GM23338 (cell line): ENCODE measurements at regions not wholly inside any gene's neighbourhood (a gene's known extent, or its start where the extent isn't known, plus 50 kb on each side); places are given as distances from the start of the nearest gene placed in this dataset.
"Not testable (repeated sequence)": the region's sequence is repeated elsewhere in the genome, so short reads cannot be mapped to it uniquely, and the experiment has no call there.

Experiments
- ATAC-seq: fragments of 200-7000 bp; cut with Tn5 transposase; 3 replicates; pipeline ENCODE4 v1.9.1; 2020
- DNase-seq: peaks from one replicate; pipeline ENCODE4 v3.0.0-alpha.2; 2015; ENCODE audit warnings: low spot score
- H2AFZ ChIP-seq: fragments of 200-600 bp; sonication (generic); 2 replicates; pipeline ENCODE4 v1.8.0; 2016; ENCODE audit warnings: antibody characterized with exemption, mild to moderate bottlenecking, moderate library complexity
- H3F3A ChIP-seq: fragments of 200-600 bp; sonication (generic); replicated peaks from 2 replicates; pipeline ENCODE4 v1.8.0; 2017; ENCODE audit warnings: antibody characterized with exemption, mixed run types, low read depth
- H3K27ac ChIP-seq: fragments of 200-600 bp; sonication (generic); 2 replicates; pipeline ENCODE4 v1.6.1; 2016; ENCODE audit warnings: low read depth
- H3K27me3 ChIP-seq: fragments of 200-600 bp; sonication (generic); 2 replicates; pipeline ENCODE4 v1.8.0; 2016; ENCODE audit warnings: mild to moderate bottlenecking, mixed run types, moderate library complexity; ENCODE audit not compliant: insufficient read depth
- H3K36me3 ChIP-seq: fragments of 200-600 bp; sonication (generic); 2 replicates; pipeline ENCODE4 v1.8.0; 2016; ENCODE audit warnings: mild to moderate bottlenecking; ENCODE audit not compliant: insufficient read depth
- H3K4me1 ChIP-seq: fragments of 200-600 bp; sonication (generic); 2 replicates; pipeline ENCODE4 v1.8.0; 2016; ENCODE audit warnings: mild to moderate bottlenecking, moderate library complexity; ENCODE audit not compliant: insufficient read depth
- H3K4me2 ChIP-seq: fragments of 200-600 bp; sonication (generic); 2 replicates; pipeline ENCODE4 v1.7.1; 2017; ENCODE audit warnings: mixed run types
- H3K4me3 ChIP-seq: fragments of 200-600 bp; sonication (generic); 2 replicates; pipeline ENCODE4 v1.6.1; 2016; ENCODE audit warnings: mixed run types
- H3K79me2 ChIP-seq: fragments of 200-600 bp; sonication (generic); replicated peaks from 2 replicates; pipeline ENCODE4 v1.8.0; 2017; ENCODE audit warnings: mild to moderate bottlenecking; ENCODE audit not compliant: insufficient read depth
- H3K9me2 ChIP-seq: fragments of 200-600 bp; sonication (generic); 2 replicates; pipeline ENCODE4 v1.8.0; 2017; ENCODE audit not compliant: insufficient read depth
- H4K20me1 ChIP-seq: fragments of 200-600 bp; sonication (generic); replicated peaks from 2 replicates; pipeline ENCODE4 v1.8.0; 2017; ENCODE audit warnings: mild to moderate bottlenecking; ENCODE audit not compliant: insufficient read depth
- H3K27ac Mint-ChIP-seq: 2 replicates; pipeline ENCODE4 v1.8.0; 2020; ENCODE audit warnings: inconsistent platforms, mild to moderate bottlenecking, moderate library complexity, mixed read lengths
- H3K27me3 Mint-ChIP-seq: 3 replicates; pipeline ENCODE4 v1.8.0; 2022; ENCODE audit warnings: low read depth, mild to moderate bottlenecking, moderate library complexity, mixed read lengths, inconsistent platforms; ENCODE audit not compliant: insufficient read depth, poor library complexity
- H3K36me3 Mint-ChIP-seq: 3 replicates; pipeline ENCODE4 v1.8.0; 2021; ENCODE audit warnings: low read depth, mild to moderate bottlenecking, inconsistent platforms, moderate library complexity, mixed read lengths
- H3K4me1 Mint-ChIP-seq: 3 replicates; pipeline ENCODE4 v1.8.0; 2020; ENCODE audit warnings: mild to moderate bottlenecking, inconsistent platforms, mixed read lengths
- H3K4me3 Mint-ChIP-seq: 3 replicates; pipeline ENCODE4 v1.8.0; 2021; ENCODE audit warnings: moderate library complexity, mild to moderate bottlenecking, inconsistent platforms, mixed read lengths
- H3K9me3 Mint-ChIP-seq: 3 replicates; pipeline ENCODE4 v1.8.0; 2020; ENCODE audit warnings: moderate library complexity, mild to moderate bottlenecking, inconsistent platforms, mixed read lengths
- ZNF114 ChIP-seq: fragments of 250-450 bp; sonication (Bioruptor Pico); IDR thresholded peaks from 2 replicates; pipeline ENCODE4 v1.5.0; 2020; ENCODE audit warnings: mild to moderate bottlenecking, moderate library complexity
- TF ChIP-seq, protein P1 (sequence below): fragments of 250-450 bp; sonication (Bioruptor Pico); IDR thresholded peaks from 2 replicates; pipeline ENCODE4 v1.5.0; 2020; ENCODE audit warnings: mild to moderate bottlenecking, moderate library complexity

DNA sequence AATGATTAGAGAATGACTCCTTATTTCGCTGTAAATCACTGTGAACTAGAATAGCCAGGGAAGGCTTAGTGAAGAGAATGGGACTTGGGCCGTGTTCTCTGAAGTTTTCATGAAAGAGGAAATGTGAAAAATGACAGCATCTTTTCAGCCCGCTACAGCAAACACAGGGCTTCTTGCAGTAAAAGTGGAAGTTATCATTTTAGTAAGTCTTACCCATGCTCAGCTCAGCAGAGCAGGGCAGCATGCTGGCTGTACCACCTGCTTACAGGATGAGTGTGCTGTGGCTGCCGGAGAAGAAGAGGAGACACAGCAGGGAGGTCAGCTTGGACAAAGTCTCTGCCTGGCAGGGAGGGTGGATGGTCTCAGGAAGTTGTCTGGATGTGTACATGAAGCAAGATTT is 300.7 kb upstream of the DLGAP1 start (continued):
- TF ChIP-seq ZNF114 (CRISPR knock-in tag) = no peak
- TF ChIP-seq, protein P1, sequence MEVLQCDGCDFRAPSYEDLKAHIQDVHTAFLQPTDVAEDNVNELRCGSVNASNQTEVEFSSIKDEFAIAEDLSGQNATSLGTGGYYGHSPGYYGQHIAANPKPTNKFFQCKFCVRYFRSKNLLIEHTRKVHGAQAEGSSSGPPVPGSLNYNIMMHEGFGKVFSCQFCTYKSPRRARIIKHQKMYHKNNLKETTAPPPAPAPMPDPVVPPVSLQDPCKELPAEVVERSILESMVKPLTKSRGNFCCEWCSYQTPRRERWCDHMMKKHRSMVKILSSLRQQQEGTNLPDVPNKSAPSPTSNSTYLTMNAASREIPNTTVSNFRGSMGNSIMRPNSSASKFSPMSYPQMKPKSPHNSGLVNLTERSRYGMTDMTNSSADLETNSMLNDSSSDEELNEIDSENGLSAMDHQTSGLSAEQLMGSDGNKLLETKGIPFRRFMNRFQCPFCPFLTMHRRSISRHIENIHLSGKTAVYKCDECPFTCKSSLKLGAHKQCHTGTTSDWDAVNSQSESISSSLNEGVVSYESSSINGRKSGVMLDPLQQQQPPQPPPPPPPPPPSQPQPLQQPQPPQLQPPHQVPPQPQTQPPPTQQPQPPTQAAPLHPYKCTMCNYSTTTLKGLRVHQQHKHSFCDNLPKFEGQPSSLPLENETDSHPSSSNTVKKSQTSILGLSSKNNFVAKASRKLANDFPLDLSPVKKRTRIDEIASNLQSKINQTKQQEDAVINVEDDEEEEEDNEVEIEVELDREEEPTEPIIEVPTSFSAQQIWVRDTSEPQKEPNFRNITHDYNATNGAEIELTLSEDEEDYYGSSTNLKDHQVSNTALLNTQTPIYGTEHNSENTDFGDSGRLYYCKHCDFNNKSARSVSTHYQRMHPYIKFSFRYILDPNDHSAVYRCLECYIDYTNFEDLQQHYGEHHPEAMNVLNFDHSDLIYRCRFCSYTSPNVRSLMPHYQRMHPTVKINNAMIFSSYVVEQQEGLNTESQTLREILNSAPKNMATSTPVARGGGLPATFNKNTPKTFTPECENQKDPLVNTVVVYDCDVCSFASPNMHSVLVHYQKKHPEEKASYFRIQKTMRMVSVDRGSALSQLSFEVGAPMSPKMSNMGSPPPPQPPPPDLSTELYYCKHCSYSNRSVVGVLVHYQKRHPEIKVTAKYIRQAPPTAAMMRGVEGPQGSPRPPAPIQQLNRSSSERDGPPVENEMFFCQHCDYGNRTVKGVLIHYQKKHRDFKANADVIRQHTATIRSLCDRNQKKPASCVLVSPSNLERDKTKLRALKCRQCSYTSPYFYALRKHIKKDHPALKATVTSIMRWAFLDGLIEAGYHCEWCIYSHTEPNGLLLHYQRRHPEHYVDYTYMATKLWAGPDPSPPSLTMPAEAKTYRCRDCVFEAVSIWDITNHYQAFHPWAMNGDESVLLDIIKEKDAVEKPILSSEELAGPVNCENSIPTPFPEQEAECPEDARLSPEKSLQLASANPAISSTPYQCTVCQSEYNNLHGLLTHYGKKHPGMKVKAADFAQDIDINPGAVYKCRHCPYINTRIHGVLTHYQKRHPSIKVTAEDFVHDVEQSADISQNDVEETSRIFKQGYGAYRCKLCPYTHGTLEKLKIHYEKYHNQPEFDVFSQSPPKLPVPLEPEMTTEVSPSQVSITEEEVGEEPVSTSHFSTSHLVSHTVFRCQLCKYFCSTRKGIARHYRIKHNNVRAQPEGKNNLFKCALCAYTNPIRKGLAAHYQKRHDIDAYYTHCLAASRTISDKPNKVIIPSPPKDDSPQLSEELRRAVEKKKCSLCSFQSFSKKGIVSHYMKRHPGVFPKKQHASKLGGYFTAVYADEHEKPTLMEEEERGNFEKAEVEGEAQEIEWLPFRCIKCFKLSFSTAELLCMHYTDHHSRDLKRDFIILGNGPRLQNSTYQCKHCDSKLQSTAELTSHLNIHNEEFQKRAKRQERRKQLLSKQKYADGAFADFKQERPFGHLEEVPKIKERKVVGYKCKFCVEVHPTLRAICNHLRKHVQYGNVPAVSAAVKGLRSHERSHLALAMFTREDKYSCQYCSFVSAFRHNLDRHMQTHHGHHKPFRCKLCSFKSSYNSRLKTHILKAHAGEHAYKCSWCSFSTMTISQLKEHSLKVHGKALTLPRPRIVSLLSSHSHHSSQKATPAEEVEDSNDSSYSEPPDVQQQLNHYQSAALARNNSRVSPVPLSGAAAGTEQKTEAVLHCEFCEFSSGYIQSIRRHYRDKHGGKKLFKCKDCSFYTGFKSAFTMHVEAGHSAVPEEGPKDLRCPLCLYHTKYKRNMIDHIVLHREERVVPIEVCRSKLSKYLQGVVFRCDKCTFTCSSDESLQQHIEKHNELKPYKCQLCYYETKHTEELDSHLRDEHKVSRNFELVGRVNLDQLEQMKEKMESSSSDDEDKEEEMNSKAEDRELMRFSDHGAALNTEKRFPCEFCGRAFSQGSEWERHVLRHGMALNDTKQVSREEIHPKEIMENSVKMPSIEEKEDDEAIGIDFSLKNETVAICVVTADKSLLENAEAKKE (CRISPR knock-in tag) = no peak

DNA sequence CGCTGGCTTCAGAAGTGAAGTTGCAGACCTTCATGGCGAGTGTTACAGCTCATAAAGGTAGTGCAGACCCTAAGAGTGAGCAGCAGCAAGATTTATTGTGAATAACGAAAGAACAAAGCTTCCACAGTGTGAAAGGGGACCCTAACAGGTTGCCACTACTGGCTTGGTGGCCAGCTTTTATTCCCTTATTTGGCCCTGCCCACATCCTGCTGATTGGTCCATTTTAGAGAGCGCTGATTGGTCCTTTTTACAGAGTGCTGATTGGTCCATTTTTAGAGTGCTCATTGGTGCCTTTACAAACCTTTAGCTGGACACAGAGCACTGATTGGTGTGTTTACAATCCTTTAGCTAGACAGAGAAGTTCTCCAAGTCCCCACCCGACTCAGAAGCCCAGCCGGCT is 298.0 kb upstream of the DLGAP1 start:
- not testable (repeated sequence) for H2AFZ ChIP-seq, H3F3A ChIP-seq, H3K4me1 Mint-ChIP-seq, H3K27me3 Mint-ChIP-seq, H3K79me2 ChIP-seq, DNase-seq, H3K9me3 Mint-ChIP-seq, H3K27ac Mint-ChIP-seq, H3K27ac ChIP-seq, H3K27me3 ChIP-seq, H3K4me2 ChIP-seq, H3K36me3 ChIP-seq, H3K9me2 ChIP-seq, H3K4me1 ChIP-seq, ATAC-seq, H3K4me3 Mint-ChIP-seq, H3K4me3 ChIP-seq, H3K36me3 Mint-ChIP-seq, H4K20me1 ChIP-seq

DNA sequence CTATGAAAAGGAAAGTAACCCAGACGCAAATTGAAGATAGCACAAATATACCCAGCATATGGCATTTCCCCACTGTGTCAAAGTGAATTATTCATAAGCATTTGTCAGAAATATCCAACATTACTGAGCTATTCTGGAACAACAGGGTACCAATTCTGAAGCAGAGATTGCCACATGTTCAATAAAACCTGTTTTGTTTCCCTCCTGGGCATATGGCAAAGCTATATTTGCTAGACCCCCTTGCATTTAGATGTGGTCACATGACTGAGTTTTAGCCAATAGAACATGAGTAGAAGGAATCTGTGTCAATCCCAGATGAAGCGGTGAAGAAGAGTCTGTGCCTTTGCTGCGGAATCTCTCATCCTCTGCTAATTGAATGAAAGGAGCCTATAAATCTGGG is 296.4 kb upstream of the DLGAP1 start:
- no peaks in the 10 kb centered on the region; the same call in 2 of the 3 replicates for H3K36me3 Mint-ChIP-seq
- TF ChIP-seq, protein P1 (CRISPR knock-in tag) = no peak
- no peak for TF ChIP-seq ZNF114 (CRISPR knock-in tag)

More for the DNA sequence above, 296.4 kb upstream of the DLGAP1 start:
- Mint-ChIP-seq H3K4me3 (no peak overlapping the region), H3K4me1 (no peaks in the 10 kb centered on the region), H3K27ac (no peak overlapping the region), H3K9me3 (peaks cover 7% of the 10 kb centered on the region; the same call in 2 of the 3 replicates), H3K27me3 (no peaks in the 10 kb centered on the region)
- no peaks in the 10 kb centered on the region for H3K4me1 ChIP-seq
- H3K9me2 ChIP-seq = 0 out of 2 replicates have a peak, but pooled peaks cover 7% of the 10 kb centered on the region
- no peak overlapping the region for H3K4me2 ChIP-seq
- H2AFZ ChIP-seq = no peak overlapping the region
- no peak for DNase-seq
- H3K27ac ChIP-seq = no peak overlapping the region
- no peaks in the 10 kb centered on the region for H3K27me3 ChIP-seq
- no peaks in the 10 kb centered on the region for H3K79me2 ChIP-seq
- no peak overlapping the region for H3K4me3 ChIP-seq
- H3K36me3 ChIP-seq = no peaks in the 10 kb centered on the region
- H3F3A ChIP-seq = no peaks in the 10 kb centered on the region
- ATAC-seq = no peak
- no peaks in the 10 kb centered on the region for H4K20me1 ChIP-seq
